ENCODE measurements at regions not wholly inside any gene's neighbourhood (a gene's known extent, or its start where the extent isn't known, plus 50 kb on each side); places are given as distances from the start of the nearest gene placed in this dataset.
A peak's percentile ranks its signal among the peaks of the same experiment; 100 is the strongest.
"Not testable (repeated sequence)": the region's sequence is repeated elsewhere in the genome, so short reads cannot be mapped to it uniquely, and the experiment has no call there.

DNA sequence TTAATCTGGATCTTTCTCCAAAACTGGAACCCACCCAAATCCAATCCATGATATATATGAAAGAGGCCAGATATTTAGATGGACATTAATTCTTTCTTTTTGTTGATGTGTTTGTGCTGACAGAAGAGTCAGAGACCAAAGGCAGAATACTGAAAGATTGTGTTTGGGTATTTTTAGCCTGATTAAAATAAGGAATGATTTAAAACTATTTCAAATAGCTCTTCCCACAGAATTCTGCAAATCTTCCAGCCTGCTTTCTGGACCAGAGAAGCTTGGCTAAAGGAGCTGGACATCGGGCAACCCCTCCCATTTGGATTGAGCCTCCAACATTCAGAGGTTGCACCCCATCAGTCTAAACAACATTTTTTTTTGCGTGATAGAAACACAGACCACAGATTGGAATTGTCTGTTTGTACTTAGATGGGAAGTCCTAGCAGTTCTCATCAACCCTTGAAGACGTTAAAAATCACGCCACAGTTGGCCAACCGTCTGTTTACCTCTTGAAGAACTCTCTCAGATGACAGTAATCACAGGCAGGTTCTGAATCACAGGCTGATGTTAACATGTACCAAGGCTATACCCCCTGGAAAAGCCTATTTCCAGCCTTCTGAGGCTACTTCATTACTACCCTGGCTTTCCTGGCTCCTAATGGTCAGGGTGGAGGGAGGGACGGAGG lies 155.2 kb upstream of the NRP1 start:
- no peak for DNase-seq

DNA sequence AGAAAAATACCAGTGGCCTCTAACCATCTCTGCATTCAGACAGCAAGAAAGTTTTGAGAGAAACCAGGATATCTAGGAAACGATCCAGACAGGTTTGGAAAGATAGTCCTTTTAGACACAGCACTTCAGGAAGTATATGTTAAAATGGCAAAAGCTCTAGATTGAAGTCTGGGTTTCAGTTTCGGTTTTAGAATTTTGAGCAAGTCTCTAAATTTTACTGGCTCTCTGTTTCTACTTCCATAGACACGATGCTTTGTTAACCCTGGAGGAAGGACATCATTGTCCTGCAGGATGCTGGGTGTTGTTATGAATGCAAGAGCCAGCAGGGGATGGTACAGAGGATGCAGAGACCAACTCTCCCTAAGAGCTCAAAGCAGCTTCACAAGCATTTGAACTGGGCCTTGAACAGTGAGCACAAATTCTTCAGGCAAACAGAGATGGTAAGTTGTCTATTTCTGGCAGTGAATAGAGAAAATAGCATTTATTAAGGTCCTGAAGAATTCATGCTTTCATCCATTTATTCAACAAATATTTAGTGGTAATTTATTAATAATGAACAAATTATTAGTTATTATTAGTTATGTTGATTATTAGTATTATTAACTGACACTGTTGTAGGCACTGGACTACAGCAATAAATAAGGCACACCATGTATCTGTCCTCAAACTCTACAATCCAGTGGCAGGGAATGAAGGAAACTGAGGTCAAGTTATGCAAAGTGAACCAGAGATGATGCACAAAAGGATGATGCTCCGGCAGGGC lies 152.7 kb upstream of the NRP1 start:
- DNase-seq: peak; percentile 3

DNA sequence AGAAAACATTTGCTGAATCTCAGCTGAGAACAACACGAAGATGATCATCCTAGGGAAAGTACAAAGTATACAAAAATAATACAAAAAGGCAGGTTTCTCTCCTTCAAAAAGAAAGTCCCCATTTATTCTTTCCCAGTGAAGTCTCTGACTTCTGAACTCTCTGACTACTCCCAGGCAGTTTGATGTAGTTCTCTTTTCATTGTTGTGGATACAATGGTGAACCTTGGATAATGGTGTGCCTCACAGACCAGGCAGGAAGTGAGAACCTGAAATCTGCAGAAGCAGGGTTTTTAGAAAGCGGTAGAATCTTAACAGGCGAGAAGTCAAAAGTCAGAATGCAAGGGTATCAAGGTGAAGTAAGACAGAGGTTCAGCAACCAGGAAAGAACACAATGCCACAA lies 150.8 kb upstream of the NRP1 start:
- DNase-seq: no peak

DNA sequence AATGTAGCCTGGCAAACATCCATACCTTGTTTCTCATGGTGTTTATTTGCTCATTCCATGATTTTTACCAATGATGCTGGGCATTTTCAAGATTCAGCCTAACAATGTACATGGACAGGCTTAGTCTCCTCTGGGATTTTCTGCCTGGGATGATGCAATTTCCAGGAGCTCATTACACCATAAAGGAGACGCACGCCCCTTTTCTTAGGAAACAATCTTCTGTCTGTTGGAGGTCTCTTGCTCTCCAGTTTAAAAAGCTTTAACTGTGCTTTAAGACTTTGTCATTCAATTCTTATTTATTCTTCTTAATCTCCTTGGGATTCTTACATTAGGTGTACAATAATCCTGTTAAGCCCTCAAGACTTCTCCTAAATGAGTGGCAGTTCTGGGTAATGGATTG lies 150.3 kb upstream of the NRP1 start:
- DNase-seq: no peak

DNA sequence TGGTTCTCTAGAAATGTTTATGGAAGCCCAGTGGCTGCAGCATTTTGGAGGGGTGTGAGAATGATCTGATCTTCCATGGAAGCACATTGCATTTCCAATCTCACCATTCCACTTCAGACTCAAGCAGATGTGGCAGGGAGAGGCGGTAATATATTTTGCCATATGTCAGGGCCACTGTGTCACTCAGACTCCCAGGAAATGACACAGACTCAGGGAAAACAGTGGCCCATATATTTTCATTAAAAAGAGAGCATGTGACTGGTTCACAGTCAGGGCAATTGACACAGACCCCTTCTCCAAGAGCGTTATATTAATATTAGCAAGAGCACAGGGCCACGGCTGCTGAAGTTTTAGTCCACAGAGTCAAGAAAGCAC lies 149.3 kb upstream of the NRP1 start:
- no peak for DNase-seq

DNA sequence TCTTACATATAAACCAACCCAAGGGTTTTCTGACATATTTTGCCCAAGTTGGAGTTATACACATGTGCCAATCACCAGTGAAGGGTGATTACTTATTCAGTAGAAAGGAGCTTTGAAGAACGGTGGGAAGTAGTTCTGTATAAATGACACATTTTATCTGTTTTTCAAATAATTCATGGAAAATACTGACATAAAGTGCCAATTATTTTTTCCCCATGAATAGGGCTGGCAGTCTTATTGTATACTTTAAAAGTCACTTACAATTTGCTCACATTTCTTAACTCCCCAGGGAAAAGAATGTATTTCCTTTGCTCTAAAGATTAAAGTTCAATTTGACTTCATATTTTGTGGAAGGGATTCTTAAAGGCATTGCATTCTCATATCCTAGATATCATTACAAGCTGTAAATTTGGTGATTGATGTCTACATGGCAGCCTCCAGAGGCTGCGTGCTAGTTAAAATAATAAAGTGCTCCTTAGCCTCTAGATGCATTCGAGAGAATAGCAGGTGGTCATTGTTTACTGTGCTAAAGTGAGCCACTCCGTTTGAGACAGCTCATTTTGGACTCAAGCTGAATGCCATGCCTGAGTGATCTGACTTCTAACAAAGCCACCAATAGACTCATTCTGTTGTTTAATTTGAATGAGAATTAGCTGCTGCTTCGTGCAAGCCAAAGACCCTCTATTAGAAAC lies 148.8 kb upstream of the NRP1 start:
- no peak for DNase-seq

DNA sequence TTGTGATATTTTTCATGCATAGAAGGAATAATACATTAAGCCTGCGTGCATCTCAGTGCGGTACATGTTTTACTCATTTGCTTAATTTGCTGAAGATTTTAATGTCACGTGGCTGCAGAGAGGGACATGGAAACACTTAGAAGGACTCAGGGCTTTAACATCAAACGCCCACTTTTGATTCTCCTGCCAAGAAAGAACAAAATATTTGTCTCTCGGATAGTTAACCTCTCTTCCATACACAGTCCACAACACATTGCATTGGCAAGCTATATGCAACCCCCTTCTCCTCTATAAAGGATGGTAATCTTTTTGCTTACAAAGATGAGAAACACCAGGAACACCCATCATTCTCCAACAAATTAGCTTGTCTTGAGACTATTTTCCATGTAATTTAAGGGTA lies 148.0 kb upstream of the NRP1 start:
- DNase-seq: no peak

DNA sequence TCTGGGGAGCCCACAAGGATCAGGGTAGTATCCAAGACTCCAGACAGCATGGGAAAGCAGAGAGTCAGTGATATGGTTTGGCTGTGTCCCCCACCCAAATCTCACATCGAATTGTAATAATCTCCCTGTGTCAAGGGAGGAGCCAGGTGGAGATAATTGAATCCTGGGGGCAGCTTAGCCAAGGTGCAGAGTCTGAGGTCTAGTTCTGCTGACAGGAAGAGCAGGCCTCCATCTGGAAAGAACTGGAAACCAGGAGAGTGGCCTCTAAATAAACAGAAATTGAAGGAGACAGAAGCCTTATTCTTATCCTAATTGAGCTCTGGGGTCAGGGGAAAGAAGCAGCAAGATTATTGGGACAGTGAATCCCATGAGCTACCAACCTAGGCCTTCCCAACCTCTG lies 146.7 kb upstream of the NRP1 start:
- no peak for DNase-seq

DNA sequence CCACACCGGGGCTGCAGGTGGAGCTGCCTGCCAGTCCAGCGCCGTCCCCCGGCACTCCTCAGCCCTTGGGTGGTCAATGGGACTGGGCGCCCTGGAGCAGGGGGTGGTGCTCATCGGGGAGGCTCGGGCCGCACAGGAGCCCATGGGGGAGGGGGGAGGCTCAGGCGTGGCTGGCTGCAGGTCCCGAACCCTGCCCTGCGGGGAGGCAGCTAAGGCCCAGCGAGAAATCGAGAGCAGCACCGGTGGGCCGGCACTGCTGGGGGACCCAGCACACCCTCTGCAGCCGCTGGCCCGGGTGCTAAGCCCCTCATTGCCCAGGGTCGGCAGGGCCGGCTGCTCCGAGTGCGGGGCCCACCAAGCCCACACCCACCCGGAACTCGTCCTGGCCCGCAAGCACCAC lies 145.9 kb upstream of the NRP1 start:
- not testable (repeated sequence) for DNase-seq

DNA sequence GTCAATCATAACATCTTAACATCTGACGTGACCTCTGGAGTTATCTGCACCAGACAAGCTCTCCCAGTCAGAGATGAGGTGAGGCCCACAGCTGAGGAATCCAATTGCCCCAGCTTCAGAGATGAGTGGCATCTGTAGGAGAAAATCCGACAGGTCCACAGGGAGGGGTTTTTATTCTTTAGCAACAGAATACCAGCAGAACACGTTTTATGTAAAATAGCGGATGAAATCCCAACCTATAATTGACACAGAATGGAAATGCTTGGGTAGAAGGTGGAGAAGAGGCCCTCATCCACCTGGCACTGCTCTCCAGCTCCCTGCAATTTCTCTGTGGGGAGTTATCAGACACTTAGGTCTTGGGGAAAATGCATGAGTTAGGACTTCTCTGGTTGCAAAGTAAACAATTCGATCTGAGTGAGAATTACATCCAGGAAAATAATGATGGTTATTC lies 144.2 kb upstream of the NRP1 start:
- no peak for DNase-seq

DNA sequence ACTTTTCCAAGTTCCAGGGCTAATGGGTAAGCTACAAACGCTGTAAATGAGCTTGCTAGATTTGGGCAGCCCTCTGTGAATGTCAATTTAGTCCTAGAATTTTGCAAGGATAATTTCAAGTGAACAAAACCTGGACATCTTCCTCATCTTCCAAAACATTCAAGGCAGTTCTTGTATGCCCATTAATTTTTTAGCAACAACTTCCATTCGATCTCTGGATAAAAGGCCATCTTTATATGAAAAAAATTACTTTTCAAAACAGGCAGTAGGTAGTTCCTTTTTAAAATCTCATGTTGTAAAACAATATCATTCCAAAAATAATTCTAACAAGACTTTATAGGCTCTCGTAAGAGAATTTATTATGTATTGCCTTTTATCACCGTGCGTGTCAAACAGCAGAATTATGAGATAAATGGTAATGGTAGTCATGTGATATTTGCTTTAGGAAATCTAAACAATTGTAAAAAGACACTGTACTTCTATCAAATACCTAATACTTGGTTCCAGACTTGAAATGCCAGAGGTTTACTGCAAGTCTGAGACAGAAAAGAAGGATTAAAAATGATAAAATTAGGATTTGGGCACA lies 143.7 kb upstream of the NRP1 start:
- DNase-seq: no peak

DNA sequence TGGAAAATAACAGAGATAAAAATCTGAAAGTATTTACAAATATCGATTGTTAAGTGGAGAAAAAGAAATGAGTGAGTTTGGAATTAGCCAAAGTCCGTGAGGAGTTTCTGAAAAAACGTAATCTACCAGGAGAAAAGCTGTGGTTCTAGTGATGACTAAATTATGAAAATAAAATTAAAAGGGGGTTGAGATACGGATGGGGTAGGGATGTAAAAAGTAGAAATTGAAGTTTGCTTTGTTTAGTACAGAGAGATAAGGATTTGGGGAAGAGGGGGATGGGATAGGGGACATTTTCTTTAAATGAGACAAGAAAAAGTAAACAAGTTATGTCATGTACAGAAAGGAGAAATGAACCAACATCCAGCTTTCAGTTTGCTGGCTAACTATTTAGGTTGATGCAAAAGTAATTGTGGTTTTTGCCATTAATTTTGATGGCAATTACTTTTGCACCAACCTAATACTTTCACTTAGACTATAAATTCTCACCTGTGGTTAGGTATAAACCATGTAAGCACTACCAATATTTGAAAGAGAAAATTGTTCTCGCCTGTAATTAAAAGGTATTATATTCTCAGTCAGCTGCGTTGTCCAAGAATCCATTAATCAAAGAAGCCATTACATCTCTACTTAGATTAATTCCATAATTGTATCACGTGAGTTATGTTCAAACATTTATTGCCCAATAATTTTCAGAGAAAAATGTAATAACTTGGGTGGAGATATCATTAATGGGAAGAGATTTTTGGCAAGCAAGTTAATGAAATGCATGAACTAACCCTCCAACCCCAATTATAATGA lies 143.0 kb upstream of the NRP1 start:
- no peak for DNase-seq

DNA sequence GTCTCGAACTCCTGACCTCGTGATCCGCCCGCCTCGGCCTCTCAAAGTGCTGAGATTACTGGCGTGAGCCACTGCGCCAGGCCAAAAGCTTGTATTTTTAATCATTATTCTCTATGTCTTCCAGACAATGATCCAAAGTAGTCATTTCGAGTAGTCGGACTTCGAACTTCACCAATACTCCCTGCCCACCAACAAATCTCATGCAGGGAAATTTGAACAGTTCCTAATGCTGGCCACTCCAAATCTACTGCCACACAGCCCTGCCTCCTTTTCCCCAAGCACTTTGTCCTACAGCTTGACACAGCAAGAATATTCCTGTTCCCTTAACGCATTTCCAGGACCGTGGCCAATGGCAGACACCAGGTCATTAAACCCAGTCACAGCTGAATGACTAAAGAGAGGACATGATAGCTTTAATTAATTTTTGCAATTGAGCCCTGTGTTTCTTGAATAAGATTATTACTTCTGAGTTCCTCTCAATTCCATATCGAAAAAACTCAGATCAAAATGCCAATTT lies 142.3 kb upstream of the NRP1 start:
- DNase-seq: no peak

DNA sequence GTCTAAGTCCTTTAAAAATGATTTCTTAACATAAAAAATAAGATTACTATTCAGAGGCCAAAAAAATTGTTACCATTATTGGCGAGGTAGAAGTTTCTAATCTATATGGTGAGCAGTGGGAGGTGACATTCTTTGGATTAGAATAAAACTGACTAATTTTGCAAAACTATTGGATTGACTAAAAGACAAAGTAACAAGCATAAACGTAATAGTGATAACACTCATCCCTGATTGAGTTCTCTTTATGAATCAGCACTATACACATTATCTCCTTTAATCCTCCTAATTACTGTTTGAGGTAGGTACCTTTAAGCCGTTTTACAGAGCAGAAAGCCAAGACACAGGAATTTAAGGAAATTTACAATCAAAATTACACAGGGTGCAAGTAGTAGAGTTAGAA lies 139.2 kb upstream of the NRP1 start:
- DNase-seq: no peak

DNA sequence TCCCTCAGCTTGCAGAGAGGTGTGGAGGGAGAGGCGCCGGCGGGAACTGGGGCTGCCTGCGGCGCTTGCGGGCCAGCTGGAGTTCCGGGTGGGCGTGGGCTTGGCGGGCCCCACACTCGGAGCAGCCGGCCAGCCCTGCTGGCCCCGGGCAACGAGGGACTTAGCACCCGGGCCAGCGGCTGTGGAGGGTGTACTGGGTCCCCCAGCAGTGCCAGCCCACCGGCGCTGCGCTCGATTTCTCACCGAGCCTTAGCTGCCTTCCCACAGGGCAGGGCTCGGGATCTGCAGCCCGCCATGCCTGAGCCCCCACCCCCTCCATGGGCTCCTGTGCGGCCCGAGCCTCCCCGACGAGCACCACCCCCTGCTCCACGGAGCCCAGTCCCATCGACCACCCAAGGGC lies 133.5 kb upstream of the NRP1 start:
- DNase-seq: not testable (repeated sequence)

DNA sequence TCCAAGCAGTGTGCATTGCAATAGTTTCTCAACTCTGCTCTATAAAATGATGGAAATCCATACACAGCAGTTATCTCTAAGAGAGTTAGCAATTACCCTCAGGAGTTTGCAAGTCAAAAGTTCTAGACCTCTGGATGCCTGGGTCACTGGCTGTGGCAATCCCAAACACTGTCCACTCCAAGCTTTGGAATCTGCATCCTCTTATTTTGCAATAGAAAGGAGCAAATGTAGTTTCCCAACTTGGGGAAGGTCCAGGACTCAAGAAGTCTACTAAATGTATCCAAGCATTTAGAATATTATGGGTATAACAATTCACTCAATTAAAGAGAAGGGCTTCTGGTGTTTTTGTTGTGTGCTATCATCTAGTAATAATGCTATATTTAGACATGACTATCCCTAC lies 131.3 kb upstream of the NRP1 start:
- no peak for DNase-seq

DNA sequence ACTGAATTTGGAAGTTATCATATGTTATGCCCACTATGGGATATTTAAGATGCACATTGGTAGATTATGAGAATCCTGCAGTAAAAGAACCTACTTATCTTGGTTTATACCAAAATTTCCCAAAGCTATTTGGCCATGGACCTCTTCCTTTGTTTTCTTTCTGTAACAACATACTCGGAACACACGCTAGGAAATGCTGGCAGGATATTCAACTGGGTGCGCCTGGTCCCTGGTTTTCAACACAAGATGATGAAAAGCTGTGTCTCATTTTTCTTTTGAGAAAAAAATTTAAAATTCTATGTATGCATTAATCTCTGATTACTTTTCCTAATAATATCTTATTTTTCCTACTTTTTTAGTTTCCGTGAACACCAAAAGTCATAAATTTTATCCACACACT lies 128.5 kb upstream of the NRP1 start:
- no peak for DNase-seq

DNA sequence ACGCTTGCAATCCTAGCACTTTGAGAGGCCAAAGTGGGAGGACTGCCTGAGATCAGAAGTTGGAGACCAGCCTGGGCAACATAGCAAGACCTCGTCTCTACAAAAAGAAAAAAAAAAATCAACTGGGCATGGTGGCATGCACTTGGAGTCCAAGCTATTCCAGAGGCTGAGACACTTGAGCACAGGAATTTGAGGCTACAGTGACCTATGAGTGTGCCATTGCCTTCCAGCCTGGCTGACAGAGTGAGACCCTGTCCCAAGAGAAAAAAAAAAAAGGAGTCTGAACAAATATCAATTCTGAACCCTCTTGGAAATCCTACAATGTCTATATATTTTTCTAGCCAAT lies 126.8 kb upstream of the NRP1 start:
- DNase-seq: no peak

DNA sequence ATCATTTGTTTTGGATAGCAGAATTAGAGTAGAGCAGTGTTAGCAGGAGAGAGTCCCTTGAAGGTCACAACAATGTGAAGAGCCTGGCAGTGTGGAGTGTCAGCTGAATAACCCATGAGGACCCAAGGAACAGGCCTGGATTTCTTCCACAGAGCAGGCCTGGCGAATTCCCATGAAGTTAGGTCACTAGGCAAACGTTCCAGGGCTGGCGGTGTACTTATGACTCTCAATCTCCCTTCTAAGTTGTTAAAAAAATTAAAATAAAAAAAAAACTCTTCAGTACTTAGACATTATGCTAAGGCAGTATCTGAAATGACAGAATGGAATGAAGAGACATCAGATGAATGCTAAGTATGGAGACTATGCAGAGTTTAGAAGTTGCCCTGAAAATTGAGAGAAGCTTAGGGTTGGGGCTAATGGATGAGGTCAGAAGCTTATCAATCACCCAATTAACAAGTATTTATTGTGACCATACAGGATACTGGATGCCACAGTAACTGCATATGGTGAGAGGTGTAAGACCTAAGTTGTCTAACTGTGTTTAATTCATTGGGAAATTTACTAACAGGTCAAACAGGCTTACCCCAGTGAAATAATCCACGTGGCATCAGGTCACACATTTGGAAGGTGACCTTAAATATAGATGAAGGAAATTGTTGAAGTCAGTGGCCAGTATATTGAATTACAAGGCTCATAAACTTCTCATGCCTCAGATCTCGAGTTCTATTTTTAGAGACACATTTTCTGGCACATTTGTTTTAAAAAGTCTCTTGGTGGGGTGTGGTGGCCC lies 126.2 kb upstream of the NRP1 start:
- DNase-seq: no peak

DNA sequence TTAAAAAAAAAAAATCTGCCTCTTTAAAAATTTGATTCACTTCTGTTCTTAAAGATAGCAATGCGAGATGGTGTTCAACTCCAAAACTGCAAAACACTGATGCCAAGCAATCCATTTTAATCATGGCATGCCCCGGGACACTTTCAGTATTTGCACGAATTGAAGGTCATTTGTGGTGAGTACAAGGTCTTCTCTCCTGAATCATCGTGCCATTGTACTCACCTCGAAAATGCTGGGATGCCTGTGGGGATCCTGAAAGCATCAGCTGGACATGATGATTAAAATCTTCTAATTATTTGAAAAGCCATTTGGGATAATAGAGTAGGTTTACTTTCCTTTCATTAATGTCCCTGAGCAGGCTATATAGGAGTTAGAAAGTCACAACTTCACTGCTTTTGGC lies 125.1 kb upstream of the NRP1 start:
- no peak for DNase-seq

DNA sequence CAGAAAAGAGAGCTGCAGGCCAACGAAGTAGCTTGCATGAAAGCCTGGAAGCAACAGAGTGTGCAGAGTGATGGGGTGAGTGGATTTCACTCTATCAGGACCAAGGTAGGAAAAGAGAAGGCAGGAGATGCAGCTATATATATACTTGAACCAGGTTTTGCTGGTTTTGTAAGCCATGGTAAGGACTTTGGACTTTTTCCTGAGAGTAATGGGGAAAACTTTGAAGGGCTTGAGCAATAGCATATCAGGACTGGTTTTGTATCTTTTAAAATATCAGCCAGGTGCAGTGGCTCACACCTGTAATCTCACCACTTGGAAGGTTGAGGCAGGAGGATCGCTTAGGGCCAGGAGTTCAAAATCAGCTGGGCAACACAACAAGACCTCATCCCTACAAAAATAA lies 120.6 kb upstream of the NRP1 start:
- DNase-seq: no peak

DNA sequence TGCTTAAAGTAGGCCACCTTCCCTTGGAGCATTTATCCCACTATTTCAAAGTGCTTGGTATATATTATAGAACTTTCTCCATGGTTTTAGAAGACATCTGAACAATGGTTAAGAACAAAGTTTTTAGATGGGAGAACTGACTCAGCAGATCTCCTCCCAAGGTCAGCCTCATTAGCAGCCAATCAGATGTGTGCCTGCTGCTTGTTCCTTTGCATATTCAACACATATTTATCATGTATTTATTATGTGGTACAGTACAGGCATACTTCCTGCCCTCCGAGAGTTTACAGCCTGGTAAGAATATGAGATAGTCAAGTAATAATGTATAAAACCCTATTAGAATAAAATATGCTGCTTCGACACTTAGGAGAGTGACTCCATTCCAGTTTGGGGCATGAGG lies 120.1 kb upstream of the NRP1 start:
- no peak for DNase-seq

All from activated CD4-positive, alpha-beta T cell treated with anti-CD3 and anti-CD28 coated beads, Interleukin-2, amount 50 U/mL, for 16 hours (primary cell).